ENCODE measurements at regions not wholly inside any gene's neighbourhood (a gene's known extent, or its start where the extent isn't known, plus 50 kb on each side); places are given as distances from the start of the nearest gene placed in this dataset.

DNA sequence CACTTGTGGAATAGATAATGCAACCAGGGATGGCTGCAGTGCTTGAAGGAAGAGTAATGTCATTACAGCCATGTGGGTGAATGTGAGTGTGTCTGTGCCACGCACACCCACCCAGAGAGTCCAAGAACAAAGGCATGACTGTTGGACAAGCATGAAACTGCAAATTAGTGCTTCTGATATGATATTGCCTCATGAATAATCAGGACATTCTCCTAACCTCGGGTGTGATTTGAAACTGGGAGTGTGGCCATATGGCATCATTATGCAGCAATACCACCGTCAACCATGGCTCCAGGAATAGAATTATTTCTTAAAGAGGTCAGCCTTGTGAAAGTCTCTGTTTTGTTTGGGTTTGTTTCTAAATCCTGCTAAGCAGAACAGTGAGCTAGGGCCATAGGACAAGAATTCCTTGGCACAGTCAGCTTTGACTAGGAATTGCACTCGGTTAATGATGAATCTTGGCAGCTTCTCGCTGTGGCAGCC lies 678.0 kb upstream of the RAB6C start:
- no peak for TF ChIP-seq POLR2AphosphoS5 (IDR thresholded peaks at IDR 0.05; ENCODE audit: insufficient read depth, low read depth, low read length)
- TF ChIP-seq, protein P1, sequence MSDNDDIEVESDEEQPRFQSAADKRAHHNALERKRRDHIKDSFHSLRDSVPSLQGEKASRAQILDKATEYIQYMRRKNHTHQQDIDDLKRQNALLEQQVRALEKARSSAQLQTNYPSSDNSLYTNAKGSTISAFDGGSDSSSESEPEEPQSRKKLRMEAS (IDR thresholded peaks at IDR 0.05; ENCODE audit: insufficient read depth, insufficient read length), result no peak
- TF ChIP-seq EZH2 (IDR thresholded peaks at IDR 0.05; ENCODE audit: borderline replicate concordance, low read depth, low read length, severe bottlenecking), result no peak
